Fibroblast of mammary gland (primary cell): ENCODE measurements at regions not wholly inside any gene's neighbourhood (a gene's known extent, or its start where the extent isn't known, plus 50 kb on each side); places are given as distances from the start of the nearest gene placed in this dataset.

ENCODE experiments used
- DNase-seq: peaks from one replicate; pipeline ENCODE4 v3.0.0-alpha.2; 2010; ENCODE audit warnings: low read depth
- H3K4me3 ChIP-seq: 2 replicates; pipeline ENCODE4 v1.5.1; 2011; ENCODE audit warnings: low read depth, mild to moderate bottlenecking, low read length, moderate library complexity; ENCODE audit not compliant: control insufficient read depth
- TF ChIP-seq, protein P1 (sequence below): conservative IDR thresholded peaks from 2 replicates; pipeline ENCODE4 v1.5.1; 2011; ENCODE audit warnings: low read depth, low read length, inconsistent platforms; ENCODE audit not compliant: control insufficient read depth, insufficient read depth

DNA sequence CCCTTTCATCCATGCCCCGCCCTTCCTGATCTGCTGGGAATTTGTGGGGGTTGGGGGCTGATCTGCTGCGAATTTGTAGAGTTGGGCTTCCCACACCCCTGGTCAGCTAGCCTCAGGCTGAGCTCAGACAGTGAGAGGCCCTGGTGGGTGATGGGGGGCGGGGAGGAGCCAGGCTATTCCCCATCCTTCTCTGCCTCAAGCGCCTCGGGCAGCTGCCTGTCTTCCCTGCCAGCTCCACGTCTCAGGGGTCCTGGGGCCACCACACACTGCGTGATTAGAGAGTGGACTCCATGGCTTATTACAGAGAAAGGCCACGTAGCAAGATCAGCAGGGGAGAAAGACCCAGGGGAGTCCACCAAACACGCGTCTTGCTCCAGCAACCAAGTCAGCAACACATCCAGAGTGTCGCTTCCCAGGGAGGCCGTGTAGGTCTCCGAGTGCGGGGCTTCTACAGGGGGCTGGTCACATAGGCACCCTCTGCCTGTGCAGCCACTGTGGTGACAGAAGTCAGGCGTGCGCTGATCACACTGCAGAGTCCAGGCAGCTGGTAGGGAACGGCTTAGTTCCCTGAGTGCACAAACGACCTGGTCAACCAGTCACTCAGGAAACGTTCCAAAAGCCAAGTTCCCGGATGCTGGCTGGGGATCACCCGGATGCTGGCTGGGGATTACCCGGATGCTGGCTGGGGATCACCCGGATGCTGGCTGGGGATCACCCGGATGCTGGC, 254.4 kb upstream of the SFSWAP start:
- no peak for DNase-seq
- TF ChIP-seq, protein P1, sequence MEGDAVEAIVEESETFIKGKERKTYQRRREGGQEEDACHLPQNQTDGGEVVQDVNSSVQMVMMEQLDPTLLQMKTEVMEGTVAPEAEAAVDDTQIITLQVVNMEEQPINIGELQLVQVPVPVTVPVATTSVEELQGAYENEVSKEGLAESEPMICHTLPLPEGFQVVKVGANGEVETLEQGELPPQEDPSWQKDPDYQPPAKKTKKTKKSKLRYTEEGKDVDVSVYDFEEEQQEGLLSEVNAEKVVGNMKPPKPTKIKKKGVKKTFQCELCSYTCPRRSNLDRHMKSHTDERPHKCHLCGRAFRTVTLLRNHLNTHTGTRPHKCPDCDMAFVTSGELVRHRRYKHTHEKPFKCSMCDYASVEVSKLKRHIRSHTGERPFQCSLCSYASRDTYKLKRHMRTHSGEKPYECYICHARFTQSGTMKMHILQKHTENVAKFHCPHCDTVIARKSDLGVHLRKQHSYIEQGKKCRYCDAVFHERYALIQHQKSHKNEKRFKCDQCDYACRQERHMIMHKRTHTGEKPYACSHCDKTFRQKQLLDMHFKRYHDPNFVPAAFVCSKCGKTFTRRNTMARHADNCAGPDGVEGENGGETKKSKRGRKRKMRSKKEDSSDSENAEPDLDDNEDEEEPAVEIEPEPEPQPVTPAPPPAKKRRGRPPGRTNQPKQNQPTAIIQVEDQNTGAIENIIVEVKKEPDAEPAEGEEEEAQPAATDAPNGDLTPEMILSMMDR = no peak
- no peak overlapping the region for H3K4me3 ChIP-seq

DNA sequence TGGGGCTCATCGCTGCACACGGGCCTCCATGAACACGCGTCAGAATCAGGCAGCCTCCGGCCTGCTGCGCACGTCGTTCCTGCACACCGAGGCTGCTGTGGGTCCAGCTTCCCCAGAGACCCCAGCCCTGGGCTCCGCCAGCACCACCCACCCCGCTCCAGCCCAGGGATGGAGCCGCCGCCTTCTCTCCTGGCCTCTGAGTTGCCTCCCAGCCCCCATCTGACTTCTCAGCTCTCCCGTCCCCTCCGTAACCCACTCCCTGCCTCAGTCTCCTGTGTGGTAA, 253.9 kb upstream of the SFSWAP start:
- no peak for DNase-seq
- TF ChIP-seq, protein P1 = no peak
- H3K4me3 ChIP-seq = no peak overlapping the region

DNA sequence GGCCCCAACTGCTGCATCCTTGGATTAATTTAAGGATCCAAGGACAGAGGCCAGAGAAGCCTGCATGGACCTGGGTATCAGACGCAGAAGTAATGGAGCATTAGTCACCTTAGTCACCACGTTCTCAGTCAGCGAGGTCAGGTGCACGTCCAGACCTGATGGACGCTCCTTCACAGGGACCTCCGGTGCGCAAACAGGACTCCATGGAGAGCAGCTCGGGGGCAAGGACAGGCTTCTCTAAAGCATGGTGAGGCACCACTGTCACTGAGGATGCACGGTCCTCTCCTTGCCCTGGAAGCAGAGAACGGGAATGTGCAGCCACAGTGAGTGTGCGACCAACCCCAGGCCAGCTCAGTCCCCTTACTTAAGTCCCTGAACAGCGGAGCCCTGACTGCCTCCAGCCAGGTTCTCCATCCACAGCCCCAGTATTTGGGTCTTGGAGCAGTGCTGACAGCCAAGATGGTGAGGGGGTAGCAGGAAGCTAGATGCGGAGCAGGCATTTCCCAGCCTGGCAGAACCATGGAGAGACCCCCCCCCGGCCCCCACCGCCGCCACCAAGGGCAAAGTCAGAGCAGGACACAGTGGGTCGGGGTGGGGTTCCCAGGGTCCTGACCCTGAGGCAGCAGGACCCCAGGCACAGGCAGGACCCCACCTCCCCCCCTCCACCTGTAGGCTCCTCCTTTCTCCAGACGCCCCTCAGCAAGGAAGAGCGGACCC, 253.4 kb upstream of the SFSWAP start:
- no peak for DNase-seq

DNA sequence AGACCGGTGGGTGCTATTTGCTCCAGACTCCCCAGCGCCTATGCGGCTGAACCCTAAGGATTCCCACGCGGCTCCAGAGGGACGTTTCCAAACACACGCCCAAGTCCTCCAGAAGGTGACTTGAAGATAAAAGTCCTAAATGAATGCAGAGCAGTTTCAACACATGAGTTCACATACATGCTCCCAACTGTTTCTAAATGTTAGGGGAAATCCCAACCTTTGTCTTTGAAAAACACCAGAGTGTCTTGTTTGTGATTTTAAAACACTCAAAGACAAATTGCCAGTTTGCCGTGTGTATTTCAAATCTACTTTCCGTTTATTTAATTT, 252.9 kb upstream of the SFSWAP start:
- no peak for DNase-seq
- TF ChIP-seq, protein P1 = no peak
- no peak overlapping the region for H3K4me3 ChIP-seq

More for the DNA sequence above, 253.4 kb upstream of the SFSWAP start:
- TF ChIP-seq, protein P1 = no peak
- H3K4me3 ChIP-seq = no peak overlapping the region

DNA sequence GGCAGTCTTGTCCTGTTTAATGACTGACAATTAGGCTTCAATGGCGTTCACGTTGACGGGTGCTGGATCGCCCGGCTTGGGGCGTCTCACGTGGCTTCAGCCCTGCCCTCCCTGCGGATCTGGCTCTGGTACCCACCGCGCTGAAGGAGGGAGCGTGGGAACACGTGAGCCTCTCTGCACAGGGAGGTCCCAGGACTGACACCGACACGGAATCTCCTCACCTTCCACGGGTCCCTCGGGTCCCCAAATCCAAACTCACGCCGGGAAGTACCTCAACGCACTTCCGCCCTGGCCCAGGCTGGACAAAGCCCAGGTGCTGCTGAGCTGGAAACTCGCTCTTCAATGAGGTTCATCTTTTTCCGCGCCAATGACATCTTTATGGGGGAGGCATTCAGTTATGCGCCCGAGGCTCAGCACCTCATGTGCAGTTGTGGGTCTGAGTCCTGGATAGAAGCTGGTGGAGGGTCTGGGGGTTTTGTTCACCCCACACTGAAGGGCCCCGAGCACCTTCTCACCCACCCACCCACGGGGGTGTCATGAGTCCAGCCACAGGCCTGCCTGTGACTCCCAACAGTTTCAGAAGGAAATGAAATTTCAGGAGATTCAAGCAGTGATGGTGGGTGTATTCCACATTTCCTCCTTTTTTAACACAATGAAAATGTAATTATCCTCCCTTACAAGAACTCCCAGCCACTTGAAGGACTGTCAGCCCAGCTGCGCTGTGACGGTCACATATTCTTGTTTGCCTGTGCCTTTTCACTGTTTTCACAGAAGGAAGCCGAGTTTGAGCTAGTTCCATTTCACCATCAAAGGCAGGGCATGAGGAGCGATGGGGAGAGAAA, 251.7 kb upstream of the SFSWAP start:
- DNase-seq = no peak
- TF ChIP-seq, protein P1 = no peak
- no peak overlapping the region for H3K4me3 ChIP-seq

DNA sequence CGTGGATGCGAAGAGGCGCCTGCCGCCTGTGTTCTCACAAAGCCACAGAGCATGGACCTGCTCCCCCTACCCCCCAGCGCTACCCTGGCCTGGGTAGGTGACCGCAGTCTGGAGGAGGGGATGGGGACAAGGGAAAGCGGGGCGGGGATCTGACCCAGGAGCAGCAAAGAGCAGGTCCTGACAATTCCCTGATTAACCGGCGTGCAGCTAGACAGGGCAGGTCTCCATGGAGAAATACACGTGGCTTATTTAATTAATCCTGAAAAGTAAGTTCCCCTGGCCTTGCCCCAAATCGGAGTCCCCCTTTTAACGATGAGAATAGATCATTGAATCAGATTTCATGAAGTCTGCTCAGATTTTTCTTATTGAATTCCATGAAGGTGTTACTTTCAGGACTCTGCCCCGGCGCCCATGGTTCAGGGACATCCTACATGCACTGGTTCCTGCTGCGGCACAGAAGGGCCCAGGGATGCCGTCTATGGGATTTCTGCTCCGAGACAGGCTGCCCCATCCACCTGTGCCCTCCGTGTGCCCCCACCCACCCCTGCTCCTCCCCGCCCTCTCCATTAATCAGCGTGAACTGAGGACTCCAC, 251.0 kb upstream of the SFSWAP start:
- TF ChIP-seq, protein P1 = no peak
- no peak for DNase-seq
- no peak overlapping the region for H3K4me3 ChIP-seq
